ENCODE measurements at regions not wholly inside any gene's neighbourhood (a gene's known extent, or its start where the extent isn't known, plus 50 kb on each side); places are given as distances from the start of the nearest gene placed in this dataset.
"Not testable (repeated sequence)": the region's sequence is repeated elsewhere in the genome, so short reads cannot be mapped to it uniquely, and the experiment has no call there.

DNA sequence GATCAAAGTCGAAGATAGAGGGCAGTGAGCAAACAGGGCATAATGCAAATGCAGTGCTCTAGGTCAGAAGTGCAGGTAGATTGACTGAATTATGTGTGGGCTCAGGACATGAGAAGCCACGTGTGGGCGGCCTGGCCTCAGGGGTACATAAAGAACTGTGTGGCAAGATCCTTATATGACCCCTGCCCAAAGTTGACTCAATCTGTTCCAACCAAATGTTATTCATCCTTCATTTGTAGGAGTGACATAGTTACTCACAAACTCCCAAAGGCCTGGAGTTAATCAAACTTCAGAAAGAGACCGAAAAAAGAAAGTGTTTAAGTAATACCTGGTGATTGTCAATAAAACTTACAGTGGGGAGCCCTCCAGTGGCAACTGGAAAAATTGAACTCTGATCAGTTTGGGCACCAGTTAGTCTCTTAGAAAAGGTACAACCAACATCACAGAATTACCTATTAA is 150.4 kb upstream of the FAR2 start:
- 70% methylated on average over 4 of the region's 4 CpGs for WGBS, 2 donors
- Histone ChIP-seq H3K36me3 (no peaks in the 10 kb centered on the region), H3K27me3 (no peaks in the 10 kb centered on the region), H3K4me1 (no peaks in the 10 kb centered on the region), H3K27ac (no peak overlapping the region), H3K9me3 (no peaks in the 10 kb centered on the region), H3K4me3 (replicated peaks in 1 of 3) (no peak overlapping the region)
- TF ChIP-seq, protein P1, sequence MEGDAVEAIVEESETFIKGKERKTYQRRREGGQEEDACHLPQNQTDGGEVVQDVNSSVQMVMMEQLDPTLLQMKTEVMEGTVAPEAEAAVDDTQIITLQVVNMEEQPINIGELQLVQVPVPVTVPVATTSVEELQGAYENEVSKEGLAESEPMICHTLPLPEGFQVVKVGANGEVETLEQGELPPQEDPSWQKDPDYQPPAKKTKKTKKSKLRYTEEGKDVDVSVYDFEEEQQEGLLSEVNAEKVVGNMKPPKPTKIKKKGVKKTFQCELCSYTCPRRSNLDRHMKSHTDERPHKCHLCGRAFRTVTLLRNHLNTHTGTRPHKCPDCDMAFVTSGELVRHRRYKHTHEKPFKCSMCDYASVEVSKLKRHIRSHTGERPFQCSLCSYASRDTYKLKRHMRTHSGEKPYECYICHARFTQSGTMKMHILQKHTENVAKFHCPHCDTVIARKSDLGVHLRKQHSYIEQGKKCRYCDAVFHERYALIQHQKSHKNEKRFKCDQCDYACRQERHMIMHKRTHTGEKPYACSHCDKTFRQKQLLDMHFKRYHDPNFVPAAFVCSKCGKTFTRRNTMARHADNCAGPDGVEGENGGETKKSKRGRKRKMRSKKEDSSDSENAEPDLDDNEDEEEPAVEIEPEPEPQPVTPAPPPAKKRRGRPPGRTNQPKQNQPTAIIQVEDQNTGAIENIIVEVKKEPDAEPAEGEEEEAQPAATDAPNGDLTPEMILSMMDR (IDR thresholded peaks at IDR 0.05), result peak in 3 of 6 experiments; percentile 25 to 38 (median 34)
- no peak for TF ChIP-seq POLR2A (IDR thresholded peaks at IDR 0.05)
- peak in 1 of 2 donors; percentile 18 for DNase-seq
- intact Hi-C loops (cut with DNase I), result loop anchor here (5.0 kb wide), 1 partner anchor 121 kb away; no protein-coding TSS in a partner anchor

DNA sequence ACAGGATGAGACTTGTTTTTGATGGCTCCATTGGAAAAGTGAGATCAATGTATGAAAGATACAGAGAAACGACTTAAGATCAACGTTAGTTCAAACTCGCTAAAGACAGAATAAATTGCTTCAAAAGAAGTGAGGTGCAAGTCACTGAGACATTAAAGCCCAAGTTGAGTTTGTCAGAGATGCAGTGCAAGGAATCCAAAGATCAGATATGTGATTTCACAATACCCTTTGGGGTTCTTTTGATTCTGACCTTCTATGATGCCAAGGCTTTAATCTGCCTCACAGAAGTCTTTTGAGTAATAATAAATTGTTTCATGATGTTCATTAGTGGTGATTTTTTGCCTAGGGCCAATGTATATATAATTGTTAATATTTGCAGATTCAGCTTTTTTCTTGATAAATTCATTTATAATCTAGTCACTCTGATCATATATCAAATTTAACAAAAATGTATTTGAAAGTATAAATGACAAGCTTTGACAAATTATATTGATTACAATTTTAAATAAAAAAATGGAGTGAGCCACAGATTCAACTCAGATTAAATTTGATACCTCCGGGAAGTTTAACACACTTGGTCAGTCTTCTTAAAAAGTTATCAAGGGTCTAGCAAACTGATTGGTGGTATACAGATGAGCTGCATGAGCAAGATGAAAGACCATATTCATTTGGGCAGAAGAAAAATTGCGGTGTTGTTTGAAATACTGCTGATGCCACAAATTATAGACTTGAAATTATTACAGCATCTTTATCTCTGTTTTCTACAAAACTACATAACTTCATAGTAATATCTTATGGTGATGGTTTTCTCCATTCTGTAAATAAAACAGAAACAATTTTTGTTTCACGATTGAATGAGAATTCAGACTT is 144.8 kb upstream of the FAR2 start:
- H3K9me3 ChIP-seq, result no peaks in the 10 kb centered on the region
- no peak overlapping the region for H3K4me3 ChIP-seq (replicated peaks in 1 of 3)
- no peaks in the 10 kb centered on the region for H3K4me1 ChIP-seq
- no peaks in the 10 kb centered on the region for H3K36me3 ChIP-seq
- H3K27ac ChIP-seq, result no peak overlapping the region
- TF ChIP-seq POLR2A (IDR thresholded peaks at IDR 0.05), result no peak
- TF ChIP-seq, protein P1 (IDR thresholded peaks at IDR 0.05), result no peak
- no peak for DNase-seq
- WGBS, 2 donors, result 79 to 86% methylated on average over 6 of the region's 6 CpGs
- intact Hi-C loops (cut with DNase I), result no loop called here
- no peaks in the 10 kb centered on the region for H3K27me3 ChIP-seq

DNA sequence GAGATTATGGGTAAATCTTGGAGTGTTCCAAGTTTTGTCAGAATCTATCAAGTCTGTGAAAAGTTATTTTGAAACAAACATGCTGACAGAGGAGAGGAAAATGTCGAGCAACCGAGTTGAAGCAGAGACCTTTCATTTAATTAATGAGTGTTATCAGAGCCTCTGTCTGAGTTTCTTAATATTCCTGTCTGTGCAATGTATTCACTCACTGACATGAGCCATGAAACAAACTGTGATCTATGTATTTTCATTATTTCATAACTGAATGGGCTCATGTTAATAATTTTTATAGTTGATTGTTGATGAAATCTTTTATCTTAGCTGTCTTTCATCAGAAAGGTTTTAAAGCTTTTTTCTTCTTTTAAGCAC is 144.2 kb upstream of the FAR2 start:
- WGBS, 2 donors, result 73 to 81% methylated on average over 2 of the region's 2 CpGs
- TF ChIP-seq, protein P1 (IDR thresholded peaks at IDR 0.05), result no peak
- no peak for TF ChIP-seq POLR2A (IDR thresholded peaks at IDR 0.05)
- H3K4me1 ChIP-seq, result no peaks in the 10 kb centered on the region
- no peaks in the 10 kb centered on the region for H3K9me3 ChIP-seq
- no peak overlapping the region for H3K27ac ChIP-seq
- no peaks in the 10 kb centered on the region for H3K27me3 ChIP-seq
- H3K36me3 ChIP-seq, result no peaks in the 10 kb centered on the region
- H3K4me3 ChIP-seq (replicated peaks in 1 of 3), result no peak overlapping the region
- DNase-seq, result no peak
- intact Hi-C loops (cut with DNase I), result no loop called here

DNA sequence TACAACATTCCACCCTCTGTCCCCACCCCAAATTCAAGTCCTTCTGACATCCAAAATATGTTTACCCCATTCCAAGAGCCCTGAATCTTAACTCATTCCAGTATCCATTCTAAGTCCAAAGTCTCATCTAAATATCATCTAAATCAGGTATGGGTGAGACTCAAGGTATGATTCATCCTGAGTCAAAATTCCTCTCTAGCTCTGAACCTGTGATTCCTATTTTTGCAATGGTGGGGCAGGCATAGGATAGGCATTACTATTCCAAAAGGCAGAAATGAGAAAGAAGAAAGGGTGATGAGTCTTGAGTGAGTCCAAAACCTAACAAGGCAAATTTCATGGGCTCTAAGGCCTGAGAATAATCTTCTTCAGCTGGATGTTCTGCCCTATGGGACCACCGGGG is 140.3 kb upstream of the FAR2 start:
- no peak for TF ChIP-seq POLR2A (IDR thresholded peaks at IDR 0.05)
- TF ChIP-seq, protein P1 (IDR thresholded peaks at IDR 0.05), result no peak
- intact Hi-C loops (cut with DNase I), result no loop called here
- Histone ChIP-seq H3K27ac (no peak overlapping the region), H3K4me1 (no peaks in the 10 kb centered on the region), H3K27me3 (no peaks in the 10 kb centered on the region), H3K4me3 (replicated peaks in 1 of 3) (no peak overlapping the region), H3K36me3 (no peaks in the 10 kb centered on the region), H3K9me3 (no peaks in the 10 kb centered on the region)
- no peak for DNase-seq
- WGBS, 2 donors, result 85 to 100% methylated on average over 1 of the region's 1 CpG

- 83 to 84% methylated on average over 4 of the region's 4 CpGs for WGBS, 2 donors
- no peaks in the 10 kb centered on the region for H3K36me3 ChIP-seq
- no peaks in the 10 kb centered on the region for H3K27me3 ChIP-seq
- no peaks in the 10 kb centered on the region for H3K4me1 ChIP-seq
- intact Hi-C loops (cut with DNase I), result no loop called here
- TF ChIP-seq, protein P1 (IDR thresholded peaks at IDR 0.05), result no peak
- no peak for TF ChIP-seq POLR2A (IDR thresholded peaks at IDR 0.05)
- DNase-seq, result no peak
- H3K4me3 ChIP-seq (replicated peaks in 1 of 3), result no peak overlapping the region
- H3K27ac ChIP-seq, result no peak overlapping the region
- no peaks in the 10 kb centered on the region for H3K9me3 ChIP-seq
These were observed 136.4 kb upstream of the FAR2 start for GRCh38 chr12:29012673-29013072.

GRCh38 chr12:29017532-29017931 is 131.5 kb upstream of the FAR2 start:
- intact Hi-C loops (cut with DNase I); H3K36me3 ChIP-seq; H3K4me1 ChIP-seq; H3K27me3 ChIP-seq; H3K9me3 ChIP-seq; H3K4me3 ChIP-seq (replicated peaks in 1 of 3); DNase-seq; H3K27ac ChIP-seq: not testable (repeated sequence)
- WGBS, 2 donors, result 95 to 97% methylated on average over 1 of the region's 2 CpGs
